ENCODE measurements at regions not wholly inside any gene's neighbourhood (a gene's known extent, or its start where the extent isn't known, plus 50 kb on each side); places are given as distances from the start of the nearest gene placed in this dataset.
A peak's percentile ranks its signal among the peaks of the same experiment; 100 is the strongest.

DNA sequence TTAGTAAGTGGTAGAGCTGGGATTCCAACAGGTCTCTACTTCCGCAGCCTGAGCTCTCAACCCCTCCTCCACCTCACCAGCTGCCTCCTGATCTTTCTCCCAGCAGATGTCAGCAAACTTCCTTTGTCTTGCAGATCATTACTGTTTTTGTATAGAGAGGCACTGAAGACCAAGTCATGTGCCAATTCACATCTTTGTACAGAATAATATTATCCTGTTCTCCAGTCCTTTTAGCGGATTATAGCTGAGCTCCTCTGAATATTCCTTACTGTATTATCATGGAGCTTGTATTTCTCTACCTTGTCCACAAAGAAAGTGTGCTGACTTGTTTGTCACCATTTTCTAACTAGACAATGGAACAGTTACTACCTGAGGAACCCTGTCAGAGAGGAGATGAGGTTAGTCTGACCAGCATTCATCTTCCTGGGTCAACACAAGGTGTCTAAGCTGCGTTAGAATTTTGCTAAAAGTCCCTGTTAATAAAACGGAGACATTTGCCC lies 142.3 kb upstream of the ARHGAP5 start:
- Mint-ChIP-seq H3K4me1 (peaks cover 27% of the 10 kb centered on the region), H3K27me3 (no peaks in the 10 kb centered on the region), H3K4me3 (no peak overlapping the region), H3K9me3 (no peaks in the 10 kb centered on the region), H3K36me3 (ENCODE audit: low read depth) (no peaks in the 10 kb centered on the region), H3K27ac (no peak overlapping the region)
- ChIA-PET POLR2A (interaction anchor here (0.6 kb wide), 1 partner anchor 143 kb away, joined by 3 read pairs; no protein-coding TSS in a partner anchor), CTCF (interaction anchor here (1.3 to 2.7 kb wide), 6 partner anchors 8 to 625 kb away, joined by 3 to 11 read pairs (median 7); no protein-coding TSS in a partner anchor)
- DNase-seq, result no peak

- Mint-ChIP-seq H3K27ac (no peak overlapping the region), H3K36me3 (ENCODE audit: low read depth) (no peaks in the 10 kb centered on the region), H3K4me1 (peaks cover 27% of the 10 kb centered on the region), H3K4me3 (no peak overlapping the region), H3K9me3 (no peaks in the 10 kb centered on the region), H3K27me3 (no peaks in the 10 kb centered on the region)
- DNase-seq, result no peak
- ChIA-PET CTCF (interaction anchor here (1.3 to 2.7 kb wide), 5 partner anchors 8 to 625 kb away, joined by 3 to 11 read pairs (median 10); no protein-coding TSS in a partner anchor), POLR2A (no interaction called here)
Observed at GRCh38 chr14:31935391-31935790, 141.7 kb upstream of the ARHGAP5 start.

- no peak for DNase-seq
- H3K4me3 Mint-ChIP-seq, result no peak overlapping the region
- no peak overlapping the region for H3K27ac Mint-ChIP-seq
- H3K4me1 Mint-ChIP-seq, result peaks cover 27% of the 10 kb centered on the region
- ChIA-PET POLR2A (interaction anchor here (1.4 kb wide), 1 partner anchor 516 kb away, joined by 3 read pairs; the partner anchor contains the start of gene HEATR5A), CTCF (interaction anchor here (2.4 to 2.7 kb wide), 2 partner anchors 9 to 315 kb away, joined by 10 to 11 read pairs; no protein-coding TSS in a partner anchor)
- no peaks in the 10 kb centered on the region for H3K27me3 Mint-ChIP-seq
- no peaks in the 10 kb centered on the region for H3K36me3 Mint-ChIP-seq (ENCODE audit: low read depth)
- H3K9me3 Mint-ChIP-seq, result no peaks in the 10 kb centered on the region
Observed at GRCh38 chr14:31936115-31936514, 141.0 kb upstream of the ARHGAP5 start.

DNA sequence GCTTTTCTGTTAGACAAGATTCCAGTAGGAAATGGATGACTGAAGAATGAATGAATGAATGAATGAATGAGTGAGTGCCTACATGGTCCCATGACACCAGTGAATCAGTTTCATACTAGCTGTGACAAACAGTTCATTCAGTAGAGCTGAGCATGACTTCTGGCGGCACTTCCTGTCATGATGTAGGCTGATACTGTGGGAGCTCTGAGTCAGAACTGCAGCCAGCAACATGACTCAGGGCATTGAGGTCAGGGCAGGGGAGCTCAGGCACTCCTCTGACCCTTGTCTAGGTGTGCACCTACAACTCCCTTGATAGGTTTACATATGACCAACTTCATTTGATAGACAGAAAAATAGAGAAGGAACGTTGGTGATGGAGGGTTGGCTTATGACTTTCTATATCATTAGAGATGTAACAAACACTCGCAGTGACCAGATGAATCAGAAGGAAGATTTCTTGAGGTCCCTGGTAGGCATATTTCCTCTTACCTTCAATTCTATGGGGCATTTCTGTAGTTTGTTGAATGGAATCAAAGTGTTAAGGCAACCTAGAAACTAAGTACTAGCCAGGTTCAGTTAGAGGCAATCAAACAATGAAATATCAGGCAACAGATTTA lies 139.3 kb upstream of the ARHGAP5 start:
- no peaks in the 10 kb centered on the region for H3K27me3 Mint-ChIP-seq
- peak overlapping the region; percentile 87 for H3K27ac Mint-ChIP-seq
- no peaks in the 10 kb centered on the region for H3K9me3 Mint-ChIP-seq
- ChIA-PET POLR2A (interaction anchor here (0.6 to 1.4 kb wide), 6 partner anchors 9 to 517 kb away, joined by 3 to 5 read pairs (median 4); partner anchors contain the start of gene HEATR5A), CTCF (interaction anchor here (0.9 to 1.7 kb wide), 6 partner anchors 11 to 316 kb away, joined by 3 to 8 read pairs (median 4); no protein-coding TSS in a partner anchor)
- H3K4me3 Mint-ChIP-seq, result no peak overlapping the region
- peaks cover 3% of the 10 kb centered on the region for H3K36me3 Mint-ChIP-seq (ENCODE audit: low read depth)
- H3K4me1 Mint-ChIP-seq, result peaks cover 27% of the 10 kb centered on the region
- peak; percentile 86 for DNase-seq

DNA sequence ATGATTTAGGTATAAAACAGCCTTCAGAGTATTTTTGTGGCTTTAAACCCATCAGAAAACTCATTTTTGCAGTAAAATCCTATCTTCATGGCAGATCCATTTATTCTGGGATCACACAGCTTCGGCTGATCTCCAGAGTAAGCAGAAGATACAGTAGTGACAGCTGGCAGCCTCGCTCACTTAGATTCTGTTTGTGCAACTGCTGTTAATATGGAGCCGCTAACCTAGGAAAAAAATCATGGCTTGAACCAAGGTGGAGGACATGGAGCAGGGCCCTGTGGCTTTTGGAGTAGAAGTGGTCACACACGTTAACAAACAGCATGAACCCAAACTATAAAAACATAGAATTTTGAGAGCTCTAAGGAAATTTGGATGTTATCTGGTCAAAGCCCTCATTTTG lies 137.2 kb upstream of the ARHGAP5 start:
- Mint-ChIP-seq H3K4me1 (peaks cover 40% of the 10 kb centered on the region), H3K36me3 (ENCODE audit: low read depth) (peaks cover 3% of the 10 kb centered on the region), H3K27ac (no peak overlapping the region), H3K9me3 (no peaks in the 10 kb centered on the region), H3K4me3 (no peak overlapping the region), H3K27me3 (no peaks in the 10 kb centered on the region)
- CTCF ChIA-PET, result interaction anchor here (1.6 kb wide), 1 partner anchor 13 kb away, joined by 3 read pairs; no protein-coding TSS in a partner anchor
- no peak for DNase-seq
- POLR2A ChIA-PET, result interaction anchor here (1.0 kb wide), 1 partner anchor 14 kb away, joined by 3 read pairs; no protein-coding TSS in a partner anchor

DNA sequence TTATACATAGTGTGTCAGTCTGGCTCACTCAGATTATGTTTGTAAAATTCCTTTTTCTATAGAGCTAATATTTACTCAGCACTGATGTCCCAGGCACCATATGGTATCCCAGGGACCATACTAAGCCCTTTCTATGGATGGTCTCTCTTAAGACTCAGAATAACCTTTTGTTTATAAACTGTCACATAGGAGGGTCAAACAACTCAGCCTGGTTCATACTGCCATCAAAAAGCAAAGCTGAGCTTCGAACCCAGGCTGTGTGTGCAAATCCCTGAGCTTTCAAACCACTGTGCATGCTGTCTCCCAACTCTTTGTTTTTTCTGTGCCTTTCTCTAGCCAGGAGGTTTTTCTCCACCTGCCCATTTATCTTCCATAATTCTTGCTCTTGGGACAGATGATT lies 135.6 kb upstream of the ARHGAP5 start:
- Mint-ChIP-seq H3K27ac (no peak overlapping the region), H3K4me1 (peaks cover 51% of the 10 kb centered on the region), H3K9me3 (no peaks in the 10 kb centered on the region), H3K4me3 (no peak overlapping the region), H3K27me3 (no peaks in the 10 kb centered on the region), H3K36me3 (ENCODE audit: low read depth) (peaks cover 3% of the 10 kb centered on the region)
- DNase-seq, result no peak
- ChIA-PET POLR2A (interaction anchor here (1.4 kb wide), 1 partner anchor 10 kb away, joined by 3 read pairs; no protein-coding TSS in a partner anchor), CTCF (interaction anchor here (1.6 kb wide), 1 partner anchor 15 kb away, joined by 3 read pairs; no protein-coding TSS in a partner anchor)

DNA sequence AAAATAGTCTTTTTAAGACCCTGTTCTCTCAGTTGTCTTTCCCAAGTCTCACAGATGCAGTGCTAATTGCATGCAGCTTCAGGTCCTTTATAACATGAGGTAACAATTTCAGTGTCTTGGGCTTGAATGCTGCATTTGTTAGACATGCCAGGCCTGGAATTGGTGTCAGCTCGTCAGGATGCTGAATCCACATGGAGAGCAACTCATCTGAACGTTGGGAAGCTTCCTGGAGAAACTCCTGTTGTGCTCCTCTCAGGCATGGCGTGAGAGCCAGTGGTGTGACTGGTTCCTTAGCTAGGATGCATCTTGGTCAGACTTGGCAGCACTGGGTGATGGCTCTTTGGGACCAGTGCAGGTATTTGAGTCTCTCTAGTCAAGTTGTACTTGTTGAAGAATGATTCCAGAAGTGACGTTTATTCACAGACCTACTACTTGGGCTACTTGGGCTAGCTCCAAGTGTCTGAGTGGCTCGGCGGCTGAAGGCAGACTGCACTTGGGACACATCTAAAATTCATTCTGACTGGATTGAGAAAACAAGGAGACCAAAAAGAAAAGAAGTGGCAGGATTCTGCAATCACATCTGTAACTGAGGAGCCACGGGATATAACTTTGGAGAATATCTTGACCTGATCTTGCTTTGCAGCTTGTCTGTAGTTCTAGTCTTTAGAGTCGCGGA lies 134.8 kb upstream of the ARHGAP5 start:
- ChIA-PET CTCF (interaction anchor here (1.7 kb wide), 1 partner anchor 16 kb away, joined by 4 read pairs; no protein-coding TSS in a partner anchor), POLR2A (interaction anchor here (1.3 to 1.4 kb wide), 2 partner anchors 9 to 134 kb away, joined by 3 to 4 read pairs; partner anchors contain the start of gene ARHGAP5)
- Mint-ChIP-seq H3K4me3 (no peak overlapping the region), H3K36me3 (ENCODE audit: low read depth) (peaks cover 3% of the 10 kb centered on the region), H3K4me1 (peaks cover 55% of the 10 kb centered on the region), H3K27me3 (no peaks in the 10 kb centered on the region), H3K27ac (no peak overlapping the region), H3K9me3 (no peaks in the 10 kb centered on the region)
- no peak for DNase-seq

GRCh38 chr14:31943217-31943799 lies 133.8 kb upstream of the ARHGAP5 start:
- Mint-ChIP-seq H3K27ac (no peak overlapping the region), H3K9me3 (no peaks in the 10 kb centered on the region), H3K4me3 (no peak overlapping the region), H3K36me3 (ENCODE audit: low read depth) (peaks cover 3% of the 10 kb centered on the region), H3K4me1 (peaks cover 56% of the 10 kb centered on the region), H3K27me3 (no peaks in the 10 kb centered on the region)
- CTCF ChIA-PET, result interaction anchor here (1.7 kb wide), 1 partner anchor 17 kb away, joined by 4 read pairs; no protein-coding TSS in a partner anchor
- POLR2A ChIA-PET, result interaction anchor here (1.3 to 1.5 kb wide), 2 partner anchors 133 to 135 kb away, joined by 4 read pairs; partner anchors contain the start of gene ARHGAP5
- DNase-seq, result no peak

DNA sequence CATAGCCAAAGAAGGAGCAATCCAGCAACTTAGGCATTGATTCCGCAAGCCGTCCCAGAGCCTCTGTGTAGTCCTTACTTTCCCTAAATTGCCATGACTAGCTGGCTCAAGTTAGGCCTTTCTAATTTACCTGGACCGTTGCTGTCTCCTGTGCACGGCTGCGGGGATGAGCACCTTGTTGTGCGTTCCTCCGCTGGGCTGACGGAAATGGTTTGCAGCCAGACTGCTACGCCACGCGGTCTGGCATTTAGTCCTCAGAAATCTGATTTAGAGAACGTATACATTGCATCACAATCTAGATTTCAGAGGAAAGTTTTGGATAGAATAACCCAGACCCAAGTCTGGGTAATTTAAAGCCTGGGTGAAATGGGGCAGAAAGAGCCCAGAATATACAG lies 133.2 kb upstream of the ARHGAP5 start:
- peak overlapping the region; percentile 86 for H3K27ac Mint-ChIP-seq
- ChIA-PET CTCF (interaction anchor here (1.7 kb wide), 1 partner anchor 18 kb away, joined by 4 read pairs; no protein-coding TSS in a partner anchor), POLR2A (interaction anchor here (1.3 to 1.5 kb wide), 2 partner anchors 133 to 134 kb away, joined by 4 read pairs; partner anchors contain the start of gene ARHGAP5)
- no peak overlapping the region for H3K4me3 Mint-ChIP-seq
- no peaks in the 10 kb centered on the region for H3K27me3 Mint-ChIP-seq
- DNase-seq, result no peak
- no peaks in the 10 kb centered on the region for H3K9me3 Mint-ChIP-seq
- peaks cover 3% of the 10 kb centered on the region for H3K36me3 Mint-ChIP-seq (ENCODE audit: low read depth)
- peaks cover 51% of the 10 kb centered on the region for H3K4me1 Mint-ChIP-seq

DNA sequence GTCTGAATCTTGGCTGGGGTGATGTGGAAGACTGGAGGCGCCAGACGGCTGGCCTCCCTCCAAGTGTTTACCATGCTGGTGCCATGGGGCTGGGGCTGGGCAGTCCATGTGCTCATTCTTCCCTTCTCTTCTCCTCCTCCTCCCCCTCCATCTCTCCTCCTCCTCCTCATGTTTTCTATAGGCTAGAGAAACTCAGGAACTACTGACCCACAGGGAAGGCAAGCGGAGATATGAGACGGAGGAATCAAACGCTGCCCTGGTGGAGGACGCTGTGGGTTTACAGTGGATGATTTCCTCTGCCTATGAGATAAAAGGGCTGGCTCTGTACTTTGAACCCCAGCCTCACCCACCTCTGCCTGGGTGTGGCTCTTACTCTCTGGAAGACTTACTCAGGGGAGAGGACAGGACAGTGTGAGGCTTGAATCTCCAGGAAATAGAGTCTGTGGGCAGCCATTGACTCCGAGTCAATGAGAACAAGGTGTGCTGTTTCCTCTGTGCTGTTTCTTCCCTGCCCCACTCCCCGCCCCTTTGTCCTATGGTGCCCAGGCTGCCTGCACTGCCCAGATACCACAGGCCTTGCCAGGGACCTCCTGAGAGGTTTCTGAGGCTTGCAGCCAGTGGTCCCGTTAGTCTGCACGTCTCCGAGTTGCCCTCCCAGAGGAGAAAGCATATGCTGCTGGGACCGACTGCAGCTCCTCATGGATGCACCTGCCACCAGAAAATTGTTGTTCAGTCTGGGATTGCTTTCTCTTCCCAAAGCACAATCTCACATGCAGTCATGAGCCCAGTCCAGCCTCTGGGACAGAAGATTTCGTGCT lies 132.6 kb upstream of the ARHGAP5 start:
- Mint-ChIP-seq H3K27me3 (no peaks in the 10 kb centered on the region), H3K36me3 (ENCODE audit: low read depth) (peaks cover 3% of the 10 kb centered on the region), H3K27ac (peak overlapping the region; percentile 86), H3K9me3 (no peaks in the 10 kb centered on the region), H3K4me3 (peak overlapping the region; percentile 42), H3K4me1 (peaks cover 50% of the 10 kb centered on the region)
- ChIA-PET POLR2A (interaction anchor here (1.0 to 1.6 kb wide), 3 partner anchors 132 to 134 kb away, joined by 3 to 5 read pairs (median 4); partner anchors contain the start of gene ARHGAP5), CTCF (interaction anchor here (1.7 kb wide), 1 partner anchor 18 kb away, joined by 4 read pairs; no protein-coding TSS in a partner anchor)
- DNase-seq, result peak; percentile 59

DNA sequence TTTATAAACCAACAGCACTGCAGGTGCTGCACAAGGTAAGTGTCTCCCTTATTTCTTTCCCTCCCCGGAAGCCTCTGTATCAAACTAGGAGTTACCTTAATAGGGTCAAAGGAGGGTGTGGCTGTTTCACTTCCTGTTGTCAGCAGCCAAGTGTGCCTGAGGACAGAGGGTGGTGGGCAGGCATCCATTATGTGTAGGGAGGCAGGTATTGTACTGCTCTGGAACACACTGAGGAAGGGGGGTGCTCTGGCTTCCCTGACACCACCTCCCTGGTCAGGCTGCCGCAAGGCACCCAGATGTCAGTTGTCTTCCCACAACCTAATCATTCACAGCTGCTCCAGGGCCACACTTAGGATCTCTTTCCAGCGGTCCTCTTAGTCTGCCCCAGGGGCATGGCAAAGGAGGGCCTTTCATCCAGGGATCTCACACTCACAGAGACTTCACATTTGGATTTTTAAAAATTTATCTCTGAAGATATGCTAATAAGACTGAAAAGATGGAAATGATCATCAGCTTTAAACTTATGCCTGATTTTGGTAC lies 132.0 kb upstream of the ARHGAP5 start:
- ChIA-PET POLR2A (interaction anchor here (0.9 to 1.6 kb wide), 3 partner anchors 131 to 133 kb away, joined by 3 to 5 read pairs (median 3); partner anchors contain the start of gene ARHGAP5), CTCF (interaction anchor here (0.7 to 1.1 kb wide), 2 partner anchors 9 to 20 kb away, joined by 3 to 4 read pairs; no protein-coding TSS in a partner anchor)
- H3K9me3 Mint-ChIP-seq, result no peaks in the 10 kb centered on the region
- peak overlapping the region; percentile 86 for H3K27ac Mint-ChIP-seq
- H3K4me3 Mint-ChIP-seq, result peak overlapping the region; percentile 42
- peaks cover 50% of the 10 kb centered on the region for H3K4me1 Mint-ChIP-seq
- no peaks in the 10 kb centered on the region for H3K27me3 Mint-ChIP-seq
- peaks cover 3% of the 10 kb centered on the region for H3K36me3 Mint-ChIP-seq (ENCODE audit: low read depth)
- peak; percentile 59 for DNase-seq
